Gastroesophageal sphincter (tissue), 4 donors: ENCODE measurements at regions not wholly inside any gene's neighbourhood (a gene's known extent, or its start where the extent isn't known, plus 50 kb on each side); places are given as distances from the start of the nearest gene placed in this dataset.
"Not testable (repeated sequence)": the region's sequence is repeated elsewhere in the genome, so short reads cannot be mapped to it uniquely, and the experiment has no call there.

Source experiments
- ATAC-seq: fragments of 150-250 bp; one replicate; pipeline ENCODE4 v1.9.1; 2016; ENCODE audit warnings: mild to moderate bottlenecking, moderate library complexity
- H3K27ac ChIP-seq, 4 donors: fragments of 200-600 bp; sonication (generic) in 3 of 4; 1 replicate in 3 of 4; 2 replicates in 1 of 4; pipeline ENCODE4 v1.5.1; 2016 to 2019
- H3K27me3 ChIP-seq: fragments of 200-600 bp; sonication (generic); one replicate; pipeline ENCODE4 v1.5.1; 2019
- H3K36me3 ChIP-seq, 2 donors: fragments of 200-600 bp; sonication (generic); one replicate each; pipeline ENCODE4 v1.5.1; 2019; ENCODE audit warnings: control low read depth in 1 of 2
- H3K4me1 ChIP-seq, 3 donors: fragments of 200-600 bp; sonication (generic); 1 replicate in 2 of 3; 2 replicates in 1 of 3; pipeline ENCODE4 v1.5.1; 2016 to 2019; ENCODE audit warnings: control low read depth in 2 of 3
- H3K4me3 ChIP-seq, 2 donors: fragments of 200-600 bp; sonication (generic); one replicate each; pipeline ENCODE4 v1.5.1; 2019; ENCODE audit warnings: mild to moderate bottlenecking in 1 of 2, moderate library complexity in 1 of 2
- H3K9me3 ChIP-seq, 3 donors: fragments of 200-600 bp; sonication (generic); one replicate each; pipeline ENCODE4 v1.5.1; 2017 to 2019; ENCODE audit warnings: control low read depth in 2 of 3
- EP300 ChIP-seq: sonication (generic); formaldehyde crosslinking; IDR thresholded peaks from one replicate; pipeline ENCODE4 v1.6.1; 2017; ENCODE audit warnings: antibody characterized with exemption, mild to moderate bottlenecking
- POLR2A ChIP-seq, 2 donors: fragments of 450-650 bp; IDR thresholded peaks; one replicate each; pipeline ENCODE4 v1.6.1; 2017; ENCODE audit warnings: antibody characterized with exemption in 2 of 2, mild to moderate bottlenecking in 2 of 2, moderate library complexity in 1 of 2
- POLR2AphosphoS5 ChIP-seq: sonication (generic); formaldehyde crosslinking; IDR thresholded peaks from one replicate; pipeline ENCODE4 v1.6.1; 2017; ENCODE audit warnings: antibody characterized with exemption
- WGBS, 2 donors: methylation state at CpG; one replicate each; pipeline ENCODE4 v1.1.5; 2018; ENCODE audit warnings: low coverage in 1 of 2; 5-methylcytosine and 5-hydroxymethylcytosine counted together
- TF ChIP-seq, protein P1 (sequence below), 4 experiments: fragments of 200-600 bp in 2 of 4; fragments of 450-650 bp in 2 of 4; sonication (generic) in 1 of 4; IDR thresholded peaks; one replicate each; pipeline ENCODE4 v1.5.1; 2017 to 2019; ENCODE audit warnings: antibody characterized with exemption in 4 of 4, mild to moderate bottlenecking in 2 of 4, moderate library complexity in 2 of 4

DNA sequence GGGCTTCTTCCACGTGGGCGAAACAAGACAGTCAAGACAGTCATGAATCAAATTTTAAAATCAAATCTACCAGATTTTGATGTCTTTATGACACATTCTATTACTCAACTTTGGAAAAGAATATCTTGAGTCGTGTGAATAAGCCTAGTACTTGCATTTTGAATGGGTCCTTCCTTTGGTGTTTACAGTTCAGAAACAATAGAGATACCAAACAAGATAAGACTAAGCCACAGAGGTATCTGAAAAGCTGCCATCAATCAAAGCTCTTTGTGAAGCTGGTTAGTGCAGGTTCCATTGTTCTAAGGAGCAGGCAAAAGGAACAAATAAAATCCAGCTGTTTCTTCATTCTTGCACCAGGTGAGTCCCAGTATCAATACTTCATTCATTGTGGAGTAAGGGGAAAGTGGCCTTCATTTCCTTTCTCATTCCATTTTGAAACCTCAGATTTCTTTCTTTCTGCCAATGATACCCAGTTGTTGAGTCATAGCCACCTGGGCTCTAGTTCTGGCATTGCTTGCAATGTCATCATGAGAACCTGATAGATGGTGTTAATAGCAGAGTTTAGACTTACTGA lies 151.7 kb upstream of the L3MBTL4 start:
- Histone ChIP-seq H3K4me1 (no peaks in the 10 kb centered on the region), H3K4me3 (no peak overlapping the region), H3K27me3 (no peaks in the 10 kb centered on the region), H3K27ac (no peak overlapping the region), H3K9me3 (no peaks in the 10 kb centered on the region), H3K36me3 (no peaks in the 10 kb centered on the region)
- ATAC-seq = no peak
- TF ChIP-seq, protein P1, sequence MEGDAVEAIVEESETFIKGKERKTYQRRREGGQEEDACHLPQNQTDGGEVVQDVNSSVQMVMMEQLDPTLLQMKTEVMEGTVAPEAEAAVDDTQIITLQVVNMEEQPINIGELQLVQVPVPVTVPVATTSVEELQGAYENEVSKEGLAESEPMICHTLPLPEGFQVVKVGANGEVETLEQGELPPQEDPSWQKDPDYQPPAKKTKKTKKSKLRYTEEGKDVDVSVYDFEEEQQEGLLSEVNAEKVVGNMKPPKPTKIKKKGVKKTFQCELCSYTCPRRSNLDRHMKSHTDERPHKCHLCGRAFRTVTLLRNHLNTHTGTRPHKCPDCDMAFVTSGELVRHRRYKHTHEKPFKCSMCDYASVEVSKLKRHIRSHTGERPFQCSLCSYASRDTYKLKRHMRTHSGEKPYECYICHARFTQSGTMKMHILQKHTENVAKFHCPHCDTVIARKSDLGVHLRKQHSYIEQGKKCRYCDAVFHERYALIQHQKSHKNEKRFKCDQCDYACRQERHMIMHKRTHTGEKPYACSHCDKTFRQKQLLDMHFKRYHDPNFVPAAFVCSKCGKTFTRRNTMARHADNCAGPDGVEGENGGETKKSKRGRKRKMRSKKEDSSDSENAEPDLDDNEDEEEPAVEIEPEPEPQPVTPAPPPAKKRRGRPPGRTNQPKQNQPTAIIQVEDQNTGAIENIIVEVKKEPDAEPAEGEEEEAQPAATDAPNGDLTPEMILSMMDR (IDR thresholded peaks at IDR 0.05) = no peak
- WGBS, 2 donors = 78 to 82% methylated on average over 3 of the region's 3 CpGs

DNA sequence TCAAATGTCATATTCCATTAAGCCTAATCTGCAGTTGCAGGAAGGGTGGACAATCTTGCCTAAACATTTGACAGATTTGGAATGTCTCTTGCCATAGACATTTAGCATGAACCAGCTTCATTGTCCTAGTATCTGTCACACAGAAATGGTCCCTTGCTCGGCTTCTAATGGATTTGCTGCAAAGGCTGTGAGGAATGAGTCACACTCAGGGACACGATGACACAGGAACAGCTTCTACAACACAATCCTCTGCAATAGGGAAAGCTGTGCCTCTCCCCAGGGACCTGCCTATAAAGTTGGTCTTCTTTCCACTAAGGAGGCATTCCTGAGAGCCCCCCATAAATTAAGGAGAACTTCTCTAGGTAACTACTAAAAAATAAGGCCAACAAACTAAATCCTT lies 155.1 kb upstream of the L3MBTL4 start:
- ATAC-seq = no peak
- H3K9me3 ChIP-seq = no peaks in the 10 kb centered on the region
- 100% methylated on average over 2 of the region's 2 CpGs; no CpG with 5 or more reads in 1 of the 2 donors for WGBS, 2 donors

DNA sequence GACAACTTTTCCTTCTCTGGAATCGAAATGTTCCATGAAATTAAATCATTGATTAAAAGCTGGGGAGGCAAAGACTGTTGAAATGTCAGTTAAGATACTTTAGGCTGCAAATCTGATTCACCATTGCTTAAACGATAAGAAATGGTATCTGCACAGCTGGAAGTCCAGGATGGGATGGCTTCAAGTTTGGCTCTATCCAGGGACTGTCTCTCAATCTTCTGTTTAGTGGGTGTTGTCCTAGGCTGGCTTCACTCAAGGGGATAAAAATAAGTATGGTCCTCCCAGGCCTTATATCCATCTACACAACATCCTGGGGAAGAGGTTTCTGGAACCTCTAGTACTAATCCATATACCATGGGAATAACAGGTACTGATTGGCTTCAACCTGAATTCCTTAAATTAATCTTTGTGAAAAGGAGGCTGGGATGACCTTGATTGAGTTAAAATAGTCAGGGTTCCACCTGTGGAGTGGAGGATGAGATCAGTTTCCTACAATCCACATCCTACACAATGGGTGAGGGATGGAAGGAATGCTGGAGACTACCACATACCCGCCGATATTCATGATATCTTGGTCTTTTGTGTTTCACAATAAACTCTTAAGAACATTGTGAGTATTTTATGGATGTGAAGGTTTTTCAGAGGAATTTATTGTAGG lies 156.0 kb upstream of the L3MBTL4 start:
- Histone ChIP-seq H3K4me3 (no peak overlapping the region), H3K27ac (no peak overlapping the region), H3K27me3 (no peaks in the 10 kb centered on the region), H3K4me1 (no peaks in the 10 kb centered on the region), H3K36me3 (no peaks in the 10 kb centered on the region), H3K9me3 (no peaks in the 10 kb centered on the region)
- no peak for ATAC-seq
- no peak for TF ChIP-seq POLR2AphosphoS5
- no peak for TF ChIP-seq EP300
- TF ChIP-seq, protein P1 (IDR thresholded peaks at IDR 0.05) = no peak
- WGBS, 2 donors = 83 to 88% methylated on average over 2 to 4 of the region's 4 CpGs

More for the DNA sequence above, 155.1 kb upstream of the L3MBTL4 start:
- no peaks in the 10 kb centered on the region for H3K27me3 ChIP-seq
- H3K4me1 ChIP-seq = no peaks in the 10 kb centered on the region
- TF ChIP-seq POLR2AphosphoS5 = no peak
- no peak for TF ChIP-seq EP300
- TF ChIP-seq, protein P1 (IDR thresholded peaks at IDR 0.05) = no peak
- TF ChIP-seq POLR2A (IDR thresholded peaks at IDR 0.05) = no peak
- no peaks in the 10 kb centered on the region for H3K36me3 ChIP-seq
- no peak overlapping the region for H3K27ac ChIP-seq
- H3K4me3 ChIP-seq = no peak overlapping the region

DNA sequence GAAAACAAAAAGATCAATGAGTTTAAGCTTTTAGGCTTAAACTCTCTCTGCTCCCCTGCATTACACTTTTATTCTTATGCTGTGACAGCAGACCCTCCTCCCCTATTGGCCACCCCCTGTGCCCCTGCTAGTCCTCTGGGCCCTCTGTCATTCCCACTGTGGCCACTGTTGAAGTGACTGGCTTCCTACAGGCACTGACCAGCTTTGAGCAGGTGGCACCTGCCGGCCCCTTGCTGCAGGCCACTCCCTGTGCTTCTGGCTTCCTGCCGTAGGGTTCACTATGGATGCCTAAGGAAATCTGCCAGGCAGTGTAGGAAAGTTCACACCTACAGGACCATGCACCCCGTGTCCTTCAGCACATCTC lies 156.5 kb upstream of the L3MBTL4 start:
- ATAC-seq = no peak
- WGBS, 2 donors = 83 to 100% methylated on average over 1 of the region's 3 CpGs
- TF ChIP-seq POLR2A (IDR thresholded peaks at IDR 0.05) = no peak
- TF ChIP-seq, protein P1 (IDR thresholded peaks at IDR 0.05) = no peak
- no peak for TF ChIP-seq EP300
- no peak for TF ChIP-seq POLR2AphosphoS5
- Histone ChIP-seq H3K36me3 (no peaks in the 10 kb centered on the region), H3K9me3 (no peaks in the 10 kb centered on the region), H3K4me1 (no peaks in the 10 kb centered on the region), H3K27me3 (no peaks in the 10 kb centered on the region), H3K4me3 (no peak overlapping the region), H3K27ac (no peak overlapping the region)

DNA sequence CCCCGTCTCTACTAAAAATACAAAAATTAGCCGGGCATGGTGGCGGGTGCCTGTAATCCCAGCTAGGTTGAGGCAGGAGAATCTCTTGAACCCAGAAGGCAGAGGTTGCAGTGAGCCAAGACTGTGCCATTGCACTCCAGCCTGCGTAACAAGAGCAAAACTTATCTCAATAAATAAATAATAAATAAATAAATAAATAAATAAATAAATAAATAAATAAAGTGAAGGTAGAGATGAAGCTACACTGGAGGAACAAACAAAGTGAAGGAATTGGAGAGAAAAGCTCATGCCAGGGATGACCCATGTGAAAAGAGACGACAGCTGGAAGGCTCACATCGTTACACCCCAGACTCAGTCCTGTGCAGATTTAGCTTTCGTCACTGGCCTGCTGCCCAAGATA lies 157.3 kb upstream of the ARHGAP28 start:
- not testable (repeated sequence) for H3K36me3 ChIP-seq, ATAC-seq, H3K27me3 ChIP-seq, H3K4me3 ChIP-seq, H3K4me1 ChIP-seq, H3K9me3 ChIP-seq, H3K27ac ChIP-seq
- WGBS, 2 donors = 95 to 99% methylated on average over 4 to 7 of the region's 7 CpGs
